K562 (cell line): ENCODE measurements at regions not wholly inside any gene's neighbourhood (a gene's known extent, or its start where the extent isn't known, plus 50 kb on each side); places are given as distances from the start of the nearest gene placed in this dataset.

Experiments
- HDGF ChIP-seq: fragments of 450-650 bp; IDR thresholded peaks from 2 replicates; pipeline ENCODE4 v1.6.1; 2016
- HINFP ChIP-seq: fragments of 450-650 bp; conservative IDR thresholded peaks from 2 replicates; pipeline ENCODE4 v1.6.1; 2016; ENCODE audit warnings: missing genetic modification characterization, low read depth, mild to moderate bottlenecking, control low read depth, missing compliant biosample characterization
- HSF4 ChIP-seq: fragments of 250-450 bp; sonication (Bioruptor Pico); IDR thresholded peaks from 2 replicates; pipeline ENCODE4 v2.1.2; 2022; ENCODE audit warnings: mild to moderate bottlenecking, moderate library complexity, borderline replicate concordance
- ILF3 ChIP-seq: fragments of 450-650 bp; IDR thresholded peaks from 2 replicates; pipeline ENCODE4 v1.6.1; 2018; ENCODE audit warnings: antibody characterized with exemption, mild to moderate bottlenecking, moderate library complexity, borderline replicate concordance
- ILK ChIP-seq: fragments of 450-650 bp; IDR thresholded peaks from 2 replicates; pipeline ENCODE4 v1.6.1; 2016; ENCODE audit warnings: missing genetic modification characterization, low read depth, mild to moderate bottlenecking, missing compliant biosample characterization, moderate library complexity, borderline replicate concordance
- KAT7 ChIP-seq: sonication (generic); formaldehyde crosslinking; IDR thresholded peaks from 2 replicates; pipeline ENCODE4 v1.8.0; 2022; ENCODE audit warnings: missing genetic modification reagents, mild to moderate bottlenecking, borderline replicate concordance
- MEF2D ChIP-seq: conservative IDR thresholded peaks from 2 replicates; pipeline ENCODE4 v1.6.1; 2016; ENCODE audit warnings: low read depth, missing genetic modification characterization, missing compliant biosample characterization
- MTA3 ChIP-seq: fragments of 450-650 bp; formaldehyde crosslinking; IDR thresholded peaks from 2 replicates; pipeline ENCODE4 v1.6.1; 2017; ENCODE audit warnings: mild to moderate bottlenecking, borderline replicate concordance
- MXD1 ChIP-seq: fragments of 250-450 bp; sonication (Bioruptor Pico); IDR thresholded peaks from 2 replicates; pipeline ENCODE4 v1.8.0; 2021; ENCODE audit warnings: borderline replicate concordance, mild to moderate bottlenecking, moderate library complexity; ENCODE audit not compliant: poor library complexity, severe bottlenecking
- NEUROD1 ChIP-seq: fragments of 150-350 bp; IDR thresholded peaks from 2 replicates; pipeline ENCODE4 v1.6.1; 2014; ENCODE audit warnings: borderline replicate concordance, low read length, low read depth; ENCODE audit not compliant: partially characterized antibody
- POLR2A ChIP-seq: fragments of 450-650 bp; conservative IDR thresholded peaks from 2 replicates; pipeline ENCODE4 v1.6.1; 2016
- PRDM10 ChIP-seq: fragments of 450-650 bp; IDR thresholded peaks from 2 replicates; pipeline ENCODE4 v1.6.1; 2018; ENCODE audit not compliant: partially characterized antibody
- RBBP5 ChIP-seq: fragments of 200-600 bp; sonication (generic); IDR thresholded peaks from 2 replicates; pipeline ENCODE4 v1.6.1; 2012; ENCODE audit warnings: borderline replicate concordance, mild to moderate bottlenecking, low read length, control low read depth, inconsistent platforms; ENCODE audit not compliant: insufficient read depth, poor library complexity, severe bottlenecking
- SETDB1 ChIP-seq: IDR thresholded peaks from one replicate; pipeline ENCODE4 v1.6.1; 2012; ENCODE audit warnings: low read length, control low read depth, inconsistent platforms
- STAG1 ChIP-seq: sonication (generic); formaldehyde crosslinking; IDR thresholded peaks from 2 replicates; pipeline ENCODE4 v1.5.0; 2020; ENCODE audit warnings: missing genetic modification reagents, borderline replicate concordance
- TCF7 ChIP-seq: sonication (generic); IDR thresholded peaks from 2 replicates; pipeline ENCODE4 v1.6.1; 2016; ENCODE audit warnings: antibody characterized with exemption, borderline replicate concordance
- ZBTB1 ChIP-seq: sonication (generic); formaldehyde crosslinking; IDR thresholded peaks from 2 replicates; pipeline ENCODE4 v1.8.1; 2023; ENCODE audit warnings: missing genetic modification reagents, low read depth, mild to moderate bottlenecking, borderline replicate concordance
- ZNF134 ChIP-seq: fragments of 250-450 bp; sonication (Bioruptor Pico); conservative IDR thresholded peaks from 2 replicates; pipeline ENCODE4 v1.4.0; 2020
- ZNF347 ChIP-seq: fragments of 450-650 bp; formaldehyde crosslinking; IDR thresholded peaks from 2 replicates; pipeline ENCODE4 v1.4.0; 2020; ENCODE audit warnings: low read depth, mild to moderate bottlenecking, moderate library complexity
- ZNF354B ChIP-seq: fragments of 250-450 bp; sonication (Bioruptor Pico); IDR thresholded peaks from 2 replicates; pipeline ENCODE4 v1.4.0; 2020
- ZNF512 ChIP-seq: IDR thresholded peaks from 2 replicates; pipeline ENCODE4 v1.6.1; 2016; ENCODE audit warnings: missing genetic modification characterization, missing compliant biosample characterization

- TF ChIP-seq PRDM10 (peak; percentile 24), ILK (peak; percentile 73; the same call in 1 of the 2 replicates), STAG1 (CRISPR knock-in tag) (no peak), ZNF134 (CRISPR knock-in tag) (no peak), SETDB1 (no peak), RBBP5 (no peak), HINFP (tag) (peak; percentile 65), ZBTB1 (CRISPR knock-in tag) (no peak), POLR2A (no peak), MTA3 (no peak), ZNF347 (CRISPR knock-in tag) (no peak), MXD1 (CRISPR knock-in tag) (peak; percentile 62), HSF4 (CRISPR knock-in tag) (peak; percentile 89), MEF2D (tag) (0 out of 2 replicates have a peak, but pooled peaks have one; percentile 51), NEUROD1 (no peak), ZNF512 (tag) (no peak), HDGF (no peak), ZNF354B (CRISPR knock-in tag) (no peak), KAT7 (CRISPR knock-in tag) (no peak), TCF7 (no peak), ILF3 (no peak)
Measured at GRCh38 chr6:47416396-47417345, 60.9 kb upstream of the CD2AP start (continued).
